HepG2 (cell line): ENCODE measurements at regions not wholly inside any gene's neighbourhood (a gene's known extent, or its start where the extent isn't known, plus 50 kb on each side); places are given as distances from the start of the nearest gene placed in this dataset.

Source experiments
- BRD4 ChIP-seq: sonication (generic); formaldehyde crosslinking; IDR thresholded peaks from 2 replicates; pipeline ENCODE4 v1.4.0; 2020; ENCODE audit warnings: missing genetic modification reagents
- ELF1 ChIP-seq: sonication (generic); formaldehyde crosslinking; IDR thresholded peaks from 2 replicates; pipeline ENCODE4 v1.4.0; 2020; ENCODE audit warnings: missing genetic modification reagents
- HNRNPH1 ChIP-seq: fragments of 200-400 bp; formaldehyde crosslinking; optimal IDR thresholded peaks from 2 replicates; pipeline ENCODE3; 2017; ENCODE audit warnings: mild to moderate bottlenecking, low read depth, low read length
- KAT2B ChIP-seq: fragments of 150-350 bp; IDR thresholded peaks from 2 replicates; pipeline ENCODE4 v1.6.1; 2014; ENCODE audit warnings: low read depth, low read length, borderline replicate concordance
- KAT7 ChIP-seq: IDR thresholded peaks from 2 replicates; pipeline ENCODE4 v1.6.1; 2018; ENCODE audit warnings: borderline replicate concordance, missing compliant biosample characterization
- KLF16 ChIP-seq, 2 experiments: sonication (generic) in 1 of 2; formaldehyde crosslinking in 1 of 2; IDR thresholded peaks; 2 replicates each; pipeline versions ENCODE4 v1.6.1 to v1.8.0; 2016 to 2023; ENCODE audit warnings: missing genetic modification reagents in 2 of 2, missing compliant biosample characterization in 1 of 2
- LRRFIP1 ChIP-seq: sonication (generic); formaldehyde crosslinking; conservative IDR thresholded peaks from 2 replicates; pipeline ENCODE4 v1.4.0; 2020; ENCODE audit warnings: missing genetic modification reagents
- MTA3 ChIP-seq: sonication (generic); formaldehyde crosslinking; IDR thresholded peaks from 2 replicates; pipeline ENCODE4 v1.4.0; 2020; ENCODE audit warnings: missing genetic modification reagents
- POLR2AphosphoS2 ChIP-seq: IDR thresholded peaks from 2 replicates; pipeline ENCODE4 v1.6.1; 2011; ENCODE audit warnings: low read depth, low read length, improper control_type of control experiment
- PRDM4 ChIP-seq: sonication (generic); formaldehyde crosslinking; IDR thresholded peaks from 2 replicates; pipeline ENCODE4 v1.9.0; 2021; ENCODE audit warnings: missing genetic modification reagents, borderline replicate concordance
- REPIN1 ChIP-seq: sonication (generic); formaldehyde crosslinking; IDR thresholded peaks from 2 replicates; pipeline ENCODE4 v1.8.0; 2022; ENCODE audit warnings: missing genetic modification reagents, low read depth, mild to moderate bottlenecking, borderline replicate concordance
- STAT5B ChIP-seq: sonication (generic); formaldehyde crosslinking; IDR thresholded peaks from 2 replicates; pipeline ENCODE4 v1.4.0; 2020; ENCODE audit warnings: missing genetic modification reagents
- ZBTB34 ChIP-seq: sonication (generic); formaldehyde crosslinking; IDR thresholded peaks from 2 replicates; pipeline ENCODE4 v1.8.0; 2022; ENCODE audit warnings: mild to moderate bottlenecking, missing genetic modification reagents
- ZNF260 ChIP-seq: sonication (generic); formaldehyde crosslinking; IDR thresholded peaks from 2 replicates; pipeline ENCODE4 v1.4.0; 2020; ENCODE audit warnings: missing genetic modification reagents, low read depth, mild to moderate bottlenecking, borderline replicate concordance
- ZNF496 ChIP-seq: sonication (generic); formaldehyde crosslinking; IDR thresholded peaks from 2 replicates; pipeline ENCODE4 v1.8.1; 2023; ENCODE audit warnings: mild to moderate bottlenecking, moderate library complexity, missing genetic modification reagents; ENCODE audit not compliant: insufficient replicate concordance
- ZNF577 ChIP-seq: sonication (generic); formaldehyde crosslinking; IDR thresholded peaks from 2 replicates; pipeline ENCODE4 v1.4.0; 2020; ENCODE audit warnings: mild to moderate bottlenecking, low read depth, missing genetic modification reagents, borderline replicate concordance
- ZNF629 ChIP-seq: sonication (generic); formaldehyde crosslinking; conservative IDR thresholded peaks from 2 replicates; pipeline ENCODE4 v1.5.0; 2020; ENCODE audit warnings: missing genetic modification reagents
- ZNF674 ChIP-seq: sonication (generic); formaldehyde crosslinking; IDR thresholded peaks from 2 replicates; pipeline ENCODE4 v1.5.0; 2020; ENCODE audit warnings: low read depth, mild to moderate bottlenecking, missing genetic modification reagents
- ZSCAN21 ChIP-seq: sonication (generic); formaldehyde crosslinking; IDR thresholded peaks from 2 replicates; pipeline ENCODE4 v1.8.0; 2022; ENCODE audit warnings: mild to moderate bottlenecking, missing genetic modification reagents, moderate library complexity, borderline replicate concordance
- ZSCAN30 ChIP-seq: sonication (generic); formaldehyde crosslinking; IDR thresholded peaks from 2 replicates; pipeline ENCODE4 v1.5.0; 2020; ENCODE audit warnings: mild to moderate bottlenecking, missing genetic modification reagents
- TF ChIP-seq, protein P1 (sequence below): sonication (generic); formaldehyde crosslinking; conservative IDR thresholded peaks from 2 replicates; pipeline ENCODE4 v1.8.0; 2022; ENCODE audit warnings: low read depth, missing genetic modification reagents

DNA sequence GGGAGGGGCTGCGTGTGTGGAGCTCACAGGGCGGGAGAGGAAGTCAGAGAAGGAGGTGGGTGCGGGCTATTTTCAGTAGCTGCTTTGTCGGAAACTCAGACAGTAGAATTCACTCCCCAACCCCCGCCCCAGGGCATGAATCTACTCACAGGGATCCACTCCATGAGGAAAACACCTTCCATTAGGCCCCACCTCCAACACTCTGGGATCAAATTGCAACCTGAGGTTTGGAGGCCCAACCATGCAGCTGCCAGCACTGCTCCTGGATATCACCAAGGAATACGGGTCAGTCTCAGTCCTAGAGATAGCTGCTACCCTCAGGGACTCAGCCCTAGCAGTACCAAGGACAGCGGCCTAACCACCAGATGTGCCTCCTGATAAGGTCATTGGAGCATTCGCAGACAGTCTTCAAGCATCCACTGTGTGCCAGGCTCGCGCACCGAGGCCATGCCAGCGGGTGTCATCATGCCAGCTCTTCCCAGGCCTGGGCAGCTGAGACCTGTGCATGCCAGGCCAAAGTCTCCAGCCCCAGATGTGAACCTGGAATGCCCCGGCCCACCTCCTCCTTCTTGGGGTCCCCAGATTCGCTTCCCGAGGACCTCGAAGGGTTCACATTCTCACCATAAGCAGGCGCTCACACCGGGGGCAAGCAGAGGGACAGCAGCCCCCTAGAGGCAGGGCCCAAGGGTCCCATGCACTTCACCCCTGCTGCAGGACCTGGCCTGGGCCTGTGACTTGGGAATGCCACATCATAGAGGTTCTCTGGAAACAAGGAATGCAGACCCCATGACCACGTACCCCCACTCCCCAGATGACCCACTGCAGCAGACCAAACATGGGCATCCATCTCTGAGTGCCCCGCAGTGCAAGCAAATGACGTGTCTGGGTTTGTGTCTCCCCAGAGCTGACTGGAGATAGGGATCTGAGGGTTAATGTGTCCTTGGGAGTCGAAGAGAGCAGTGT, 102.3 kb downstream of the ADRA2C start (continued):
- TF ChIP-seq POLR2AphosphoS2: no peak
- TF ChIP-seq ZBTB34: no peak
- no peak for TF ChIP-seq ZNF496 (CRISPR knock-in tag)
- no peak for TF ChIP-seq HNRNPH1
- TF ChIP-seq STAT5B (CRISPR knock-in tag): no peak
- TF ChIP-seq REPIN1 (CRISPR knock-in tag): no peak
- TF ChIP-seq ZSCAN30 (CRISPR knock-in tag): no peak
- no peak for TF ChIP-seq ZNF674 (CRISPR knock-in tag)
- no peak for TF ChIP-seq ZNF577
- no peak for TF ChIP-seq ZSCAN21
- no peak for TF ChIP-seq KAT2B
- TF ChIP-seq BRD4 (CRISPR knock-in tag): no peak
- no peak for TF ChIP-seq ELF1 (CRISPR knock-in tag)
- peak in 1 of 2 experiments; percentile 56; a peak in 1 of 4 replicates for TF ChIP-seq KLF16 (CRISPR knock-in tag; IDR thresholded peaks at IDR 0.05)
- no peak for TF ChIP-seq KAT7 (CRISPR knock-in tag)
- no peak for TF ChIP-seq LRRFIP1
- no peak for TF ChIP-seq ZNF629 (CRISPR knock-in tag)
- TF ChIP-seq MTA3: no peak
- TF ChIP-seq, protein P1, sequence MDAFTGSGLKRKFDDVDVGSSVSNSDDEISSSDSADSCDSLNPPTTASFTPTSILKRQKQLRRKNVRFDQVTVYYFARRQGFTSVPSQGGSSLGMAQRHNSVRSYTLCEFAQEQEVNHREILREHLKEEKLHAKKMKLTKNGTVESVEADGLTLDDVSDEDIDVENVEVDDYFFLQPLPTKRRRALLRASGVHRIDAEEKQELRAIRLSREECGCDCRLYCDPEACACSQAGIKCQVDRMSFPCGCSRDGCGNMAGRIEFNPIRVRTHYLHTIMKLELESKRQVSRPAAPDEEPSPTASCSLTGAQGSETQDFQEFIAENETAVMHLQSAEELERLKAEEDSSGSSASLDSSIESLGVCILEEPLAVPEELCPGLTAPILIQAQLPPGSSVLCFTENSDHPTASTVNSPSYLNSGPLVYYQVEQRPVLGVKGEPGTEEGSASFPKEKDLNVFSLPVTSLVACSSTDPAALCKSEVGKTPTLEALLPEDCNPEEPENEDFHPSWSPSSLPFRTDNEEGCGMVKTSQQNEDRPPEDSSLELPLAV: no peak
- TF ChIP-seq ZNF260 (CRISPR knock-in tag): no peak
- TF ChIP-seq PRDM4 (CRISPR knock-in tag): no peak
